Fibroblast of villous mesenchyme (primary cell): ENCODE measurements at regions not wholly inside any gene's neighbourhood (a gene's known extent, or its start where the extent isn't known, plus 50 kb on each side); places are given as distances from the start of the nearest gene placed in this dataset.

Experiments
- DNase-seq: peaks from one replicate; pipeline ENCODE4 v3.0.0-alpha.2; 2010; ENCODE audit warnings: low read depth
- H3K4me3 ChIP-seq: 2 replicates; pipeline ENCODE4 v1.5.1; 2011; ENCODE audit warnings: low read depth, mild to moderate bottlenecking, low read length
- TF ChIP-seq, protein P1 (sequence below): IDR thresholded peaks from 2 replicates; pipeline ENCODE4 v1.5.1; 2012; ENCODE audit warnings: low read depth, mild to moderate bottlenecking, low read length; ENCODE audit not compliant: insufficient read depth

DNA sequence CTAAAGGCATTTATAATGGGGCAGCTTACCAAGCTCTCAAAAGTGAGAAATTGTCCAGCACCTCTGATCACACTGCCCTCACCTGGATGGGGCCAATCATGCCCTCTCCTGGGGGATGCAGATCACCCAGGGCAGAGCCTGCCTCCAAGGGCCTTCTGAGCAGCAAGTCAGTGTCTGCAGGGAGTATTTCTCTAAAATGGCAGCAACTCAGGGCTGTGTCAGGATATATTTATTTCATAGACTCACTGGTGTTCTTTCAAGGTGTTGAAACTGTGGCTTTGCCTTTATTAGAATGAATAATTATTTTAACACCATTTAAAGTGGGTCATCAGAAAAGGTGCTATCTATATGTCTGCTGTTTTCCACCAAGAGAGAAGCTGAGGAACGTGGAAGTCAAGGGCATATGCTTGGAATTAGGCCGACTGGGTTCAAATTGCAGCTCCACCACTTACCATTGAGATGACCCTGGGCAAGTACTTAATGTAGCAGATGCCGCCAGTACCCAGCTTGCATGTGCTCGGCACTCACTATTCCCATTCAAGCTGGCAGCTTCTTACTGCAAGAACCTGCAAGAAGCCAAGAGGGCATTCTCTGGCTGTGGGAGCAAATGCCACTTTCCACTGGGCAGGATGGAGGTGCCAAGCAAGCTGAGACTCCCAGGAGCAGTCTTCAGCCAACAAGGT, 590.0 kb downstream of the BCOR start:
- DNase-seq, result no peak
- H3K4me3 ChIP-seq, result no peak overlapping the region
- TF ChIP-seq, protein P1, sequence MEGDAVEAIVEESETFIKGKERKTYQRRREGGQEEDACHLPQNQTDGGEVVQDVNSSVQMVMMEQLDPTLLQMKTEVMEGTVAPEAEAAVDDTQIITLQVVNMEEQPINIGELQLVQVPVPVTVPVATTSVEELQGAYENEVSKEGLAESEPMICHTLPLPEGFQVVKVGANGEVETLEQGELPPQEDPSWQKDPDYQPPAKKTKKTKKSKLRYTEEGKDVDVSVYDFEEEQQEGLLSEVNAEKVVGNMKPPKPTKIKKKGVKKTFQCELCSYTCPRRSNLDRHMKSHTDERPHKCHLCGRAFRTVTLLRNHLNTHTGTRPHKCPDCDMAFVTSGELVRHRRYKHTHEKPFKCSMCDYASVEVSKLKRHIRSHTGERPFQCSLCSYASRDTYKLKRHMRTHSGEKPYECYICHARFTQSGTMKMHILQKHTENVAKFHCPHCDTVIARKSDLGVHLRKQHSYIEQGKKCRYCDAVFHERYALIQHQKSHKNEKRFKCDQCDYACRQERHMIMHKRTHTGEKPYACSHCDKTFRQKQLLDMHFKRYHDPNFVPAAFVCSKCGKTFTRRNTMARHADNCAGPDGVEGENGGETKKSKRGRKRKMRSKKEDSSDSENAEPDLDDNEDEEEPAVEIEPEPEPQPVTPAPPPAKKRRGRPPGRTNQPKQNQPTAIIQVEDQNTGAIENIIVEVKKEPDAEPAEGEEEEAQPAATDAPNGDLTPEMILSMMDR, result no peak

DNA sequence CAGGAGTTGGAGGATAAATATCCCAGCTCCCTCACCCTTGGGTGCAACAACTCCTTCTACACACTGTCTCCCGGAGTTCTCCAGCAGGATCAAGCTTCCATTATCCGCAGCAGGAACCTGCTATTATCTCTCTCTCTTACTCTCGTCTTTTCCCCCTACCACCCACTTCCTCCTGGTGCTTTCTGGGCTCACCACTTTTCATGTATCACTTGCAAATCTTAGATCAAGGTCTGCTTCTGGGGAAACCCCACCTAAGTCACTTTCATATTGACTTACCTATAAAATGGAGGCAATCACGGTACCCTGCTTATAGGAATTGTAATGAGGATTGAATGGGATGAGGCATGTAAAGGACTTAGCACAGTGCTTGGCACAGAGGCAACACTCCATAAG, 589.5 kb downstream of the BCOR start:
- H3K4me3 ChIP-seq, result no peak overlapping the region
- TF ChIP-seq, protein P1, result no peak
- DNase-seq, result no peak

DNA sequence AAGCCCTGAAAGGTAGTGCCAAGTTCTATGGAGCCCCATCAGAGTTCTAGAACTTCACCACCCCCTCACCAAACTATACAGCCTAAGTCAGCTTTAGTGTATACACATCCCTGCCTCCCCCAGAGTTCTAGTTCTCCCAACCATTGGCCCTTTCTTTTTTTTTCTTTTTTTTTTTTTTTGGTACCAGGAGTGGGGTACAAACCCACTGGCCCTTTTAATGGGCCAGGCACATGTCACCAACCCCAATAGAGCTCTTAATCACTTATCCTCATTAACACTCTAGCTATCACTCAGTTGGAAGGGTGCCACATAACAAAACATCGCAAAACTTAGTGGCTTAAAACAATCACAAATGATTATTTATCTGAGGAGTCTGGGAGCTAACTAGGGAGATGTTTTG, 588.6 kb downstream of the BCOR start:
- TF ChIP-seq, protein P1, result no peak
- no peak for DNase-seq
- H3K4me3 ChIP-seq, result no peak overlapping the region

DNA sequence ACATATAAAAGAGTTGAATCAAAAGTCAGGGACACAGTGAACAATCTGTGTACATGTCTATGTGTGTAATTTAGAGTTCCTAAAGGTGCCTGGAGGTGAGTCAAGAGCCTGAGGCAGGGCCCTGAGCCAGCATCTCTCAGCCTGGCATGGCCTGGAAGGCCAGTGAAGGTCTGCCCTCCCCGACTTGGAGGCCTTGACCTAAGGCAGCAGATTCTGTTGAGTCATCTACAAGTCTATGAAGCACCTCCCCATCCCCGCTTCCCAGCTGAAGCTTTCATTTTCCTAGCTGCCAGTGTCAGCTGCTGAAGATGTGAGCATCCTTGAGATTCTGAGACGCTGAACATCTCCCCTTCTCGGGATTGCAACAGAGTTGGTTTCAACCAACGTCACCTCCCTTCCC, 583.9 kb downstream of the BCOR start:
- TF ChIP-seq, protein P1, result no peak
- no peak overlapping the region for H3K4me3 ChIP-seq
- DNase-seq, result peak; percentile 5

DNA sequence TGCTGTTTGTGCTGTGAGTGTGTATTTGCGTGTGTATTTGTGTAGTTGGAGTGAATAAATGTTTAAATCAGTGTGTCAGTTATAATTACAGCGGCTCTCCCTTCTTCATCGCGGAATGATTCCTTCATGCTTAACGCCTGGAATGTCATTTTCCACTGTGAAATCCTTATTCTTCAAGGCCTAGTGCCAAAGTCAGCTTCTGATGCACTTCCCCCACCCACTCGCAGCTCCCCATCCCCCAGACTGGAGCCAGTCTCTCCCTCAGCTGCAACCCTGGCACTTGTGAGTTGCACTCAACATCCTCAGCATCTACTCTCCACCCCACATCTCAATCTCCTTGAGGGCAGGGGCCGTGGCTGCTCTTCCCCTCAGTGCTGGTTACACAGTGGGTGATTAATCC, 583.0 kb downstream of the BCOR start:
- no peak for DNase-seq
- no peak overlapping the region for H3K4me3 ChIP-seq
- TF ChIP-seq, protein P1, result no peak

DNA sequence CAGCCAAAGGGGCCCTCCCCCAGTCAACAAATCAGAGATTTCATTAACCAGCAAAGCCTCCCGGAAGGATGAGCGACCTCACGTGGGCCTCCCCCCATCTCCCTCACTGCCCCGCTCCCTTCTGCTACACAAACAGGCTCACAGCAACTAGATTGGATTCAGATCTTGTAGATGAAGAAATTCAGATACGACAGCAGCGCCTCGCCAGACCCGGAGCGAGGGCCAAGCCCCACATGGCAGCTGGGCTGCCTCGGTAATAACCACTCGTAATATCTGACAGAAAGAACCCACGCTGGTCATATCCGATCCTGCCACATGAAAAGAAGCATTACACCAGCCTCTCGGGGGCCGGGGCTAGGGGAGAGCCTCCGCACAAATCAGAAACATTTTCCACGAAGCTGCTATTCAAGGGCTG, 581.3 kb downstream of the BCOR start:
- DNase-seq, result no peak
- TF ChIP-seq, protein P1, result no peak

DNA sequence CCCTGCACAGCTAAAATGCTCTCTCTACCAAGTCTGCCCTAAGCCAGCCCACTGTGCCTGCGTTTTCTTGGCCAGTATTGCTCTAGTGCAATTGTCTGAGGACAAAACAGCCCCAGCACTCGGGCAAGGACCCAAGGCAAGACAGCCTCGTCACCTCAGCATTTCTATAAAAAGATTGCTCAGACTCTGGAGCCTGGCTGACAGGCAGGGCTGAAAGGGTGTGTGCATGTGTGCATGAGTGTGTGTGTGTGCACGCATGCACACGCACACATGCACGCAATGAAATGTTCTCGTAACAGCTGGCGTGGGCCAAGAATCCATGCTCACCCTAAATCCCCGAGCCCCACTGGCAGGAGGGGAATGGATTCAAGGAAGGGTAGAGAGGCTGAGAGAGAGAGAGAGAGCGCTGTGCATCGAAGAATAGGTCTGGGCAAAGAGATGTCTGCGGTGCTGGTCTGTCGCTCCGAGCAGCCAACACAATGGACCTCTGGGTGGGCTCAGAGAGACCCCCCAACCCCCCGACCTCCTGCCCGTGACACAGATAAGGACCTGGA, 579.2 kb downstream of the BCOR start:
- DNase-seq, result no peak
- H3K4me3 ChIP-seq, result no peak overlapping the region
- TF ChIP-seq, protein P1, result no peak

More for the DNA sequence above, 581.3 kb downstream of the BCOR start:
- no peak overlapping the region for H3K4me3 ChIP-seq
